Upper lobe of right lung (tissue), 1 donor: ENCODE measurements at regions not wholly inside any gene's neighbourhood (a gene's known extent, or its start where the extent isn't known, plus 50 kb on each side); places are given as distances from the start of the nearest gene placed in this dataset.
"Not testable (repeated sequence)": the region's sequence is repeated elsewhere in the genome, so short reads cannot be mapped to it uniquely, and the experiment has no call there.

ENCODE experiments used
- ATAC-seq: fragments of 200-7000 bp; cut with Tn5 transposase; one replicate; pipeline ENCODE4 v1.9.1; 2020; ENCODE audit warnings: mild to moderate bottlenecking, moderate library complexity
- DNase-seq: peaks from one replicate; pipeline ENCODE4 v3.0.0-alpha.2; 2020
- H3K27ac ChIP-seq: fragments of 200-600 bp; one replicate; pipeline ENCODE4 v1.8.0; 2022
- H3K27me3 ChIP-seq: fragments of 200-600 bp; one replicate; pipeline ENCODE4 v1.8.0; 2022; ENCODE audit warnings: mild to moderate bottlenecking
- H3K36me3 ChIP-seq: fragments of 200-600 bp; one replicate; pipeline ENCODE4 v1.8.0; 2022
- H3K4me1 ChIP-seq: fragments of 200-600 bp; one replicate; pipeline ENCODE4 v1.8.0; 2022
- H3K4me3 ChIP-seq: fragments of 200-600 bp; one replicate; pipeline ENCODE4 v1.8.0; 2022; ENCODE audit warnings: mild to moderate bottlenecking
- H3K9me3 ChIP-seq: fragments of 200-600 bp; one replicate; pipeline ENCODE4 v1.8.0; 2022
- intact Hi-C: fragments of 100-400 bp; cut with DNase I; formaldehyde crosslinking; loops from one replicate; pipeline ENCODE4 v1.11.0; 2022
- TF ChIP-seq, protein P1 (sequence below): fragments of 200-600 bp; IDR thresholded peaks from one replicate; pipeline ENCODE4 v1.8.0; 2022; ENCODE audit warnings: antibody characterized with exemption
- donor health status: DM: no; HTN: yes; CAD: no; lungs with severe emphysema.

DNA sequence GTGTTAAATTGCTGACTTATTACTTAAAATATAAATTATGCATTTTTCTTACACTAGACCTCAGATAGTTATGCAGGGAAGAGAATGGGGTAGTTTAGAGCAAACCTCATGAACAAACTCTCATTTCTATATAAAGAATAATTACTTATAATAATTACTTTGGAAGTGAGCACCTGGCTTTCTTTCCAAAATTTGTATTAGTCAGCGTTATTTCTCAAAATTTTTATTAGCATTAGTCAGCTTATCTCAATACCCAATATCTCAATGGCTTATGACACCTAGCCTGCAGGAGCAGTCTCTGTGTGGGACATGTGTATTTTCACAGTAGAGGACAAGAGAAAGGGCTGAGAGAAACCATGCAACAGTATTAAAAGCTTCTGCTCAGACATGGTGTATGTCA is 849.2 kb upstream of the HS3ST5 start:
- intact Hi-C loops: no loop called here
- ATAC-seq (no peak), DNase-seq (no peak)
- TF ChIP-seq, protein P1, sequence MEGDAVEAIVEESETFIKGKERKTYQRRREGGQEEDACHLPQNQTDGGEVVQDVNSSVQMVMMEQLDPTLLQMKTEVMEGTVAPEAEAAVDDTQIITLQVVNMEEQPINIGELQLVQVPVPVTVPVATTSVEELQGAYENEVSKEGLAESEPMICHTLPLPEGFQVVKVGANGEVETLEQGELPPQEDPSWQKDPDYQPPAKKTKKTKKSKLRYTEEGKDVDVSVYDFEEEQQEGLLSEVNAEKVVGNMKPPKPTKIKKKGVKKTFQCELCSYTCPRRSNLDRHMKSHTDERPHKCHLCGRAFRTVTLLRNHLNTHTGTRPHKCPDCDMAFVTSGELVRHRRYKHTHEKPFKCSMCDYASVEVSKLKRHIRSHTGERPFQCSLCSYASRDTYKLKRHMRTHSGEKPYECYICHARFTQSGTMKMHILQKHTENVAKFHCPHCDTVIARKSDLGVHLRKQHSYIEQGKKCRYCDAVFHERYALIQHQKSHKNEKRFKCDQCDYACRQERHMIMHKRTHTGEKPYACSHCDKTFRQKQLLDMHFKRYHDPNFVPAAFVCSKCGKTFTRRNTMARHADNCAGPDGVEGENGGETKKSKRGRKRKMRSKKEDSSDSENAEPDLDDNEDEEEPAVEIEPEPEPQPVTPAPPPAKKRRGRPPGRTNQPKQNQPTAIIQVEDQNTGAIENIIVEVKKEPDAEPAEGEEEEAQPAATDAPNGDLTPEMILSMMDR: no peak
- Histone ChIP-seq H3K9me3 (no peaks in the 10 kb centered on the region), H3K27me3 (no peaks in the 10 kb centered on the region), H3K4me3 (no peak overlapping the region), H3K4me1 (no peaks in the 10 kb centered on the region), H3K36me3 (no peaks in the 10 kb centered on the region), H3K27ac (no peak overlapping the region)

DNA sequence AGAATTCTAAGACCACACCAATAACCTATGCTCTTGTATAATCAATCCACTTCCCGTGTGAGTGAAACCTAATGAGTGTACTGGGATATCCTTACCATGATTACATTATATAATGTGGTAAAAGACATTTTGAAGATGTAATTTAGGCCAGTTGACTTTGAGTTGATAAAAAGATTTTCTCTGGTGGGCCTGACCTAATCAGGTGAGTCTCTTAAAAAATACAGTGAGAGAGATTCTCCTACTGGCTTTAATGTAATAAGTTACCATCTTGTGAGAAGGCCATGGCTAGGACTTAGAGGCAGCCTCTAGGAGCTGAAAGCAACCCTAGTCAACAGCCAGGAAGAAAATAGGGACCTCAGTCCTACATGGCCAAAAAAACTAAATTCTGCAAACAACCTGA is 847.7 kb upstream of the HS3ST5 start:
- TF ChIP-seq, protein P1: no peak
- Histone ChIP-seq H3K4me3 (no peak overlapping the region), H3K27me3 (no peaks in the 10 kb centered on the region), H3K36me3 (no peaks in the 10 kb centered on the region), H3K9me3 (no peaks in the 10 kb centered on the region), H3K27ac (no peak overlapping the region), H3K4me1 (no peaks in the 10 kb centered on the region)
- intact Hi-C loops: no loop called here
- ATAC-seq (no peak), DNase-seq (no peak)

DNA sequence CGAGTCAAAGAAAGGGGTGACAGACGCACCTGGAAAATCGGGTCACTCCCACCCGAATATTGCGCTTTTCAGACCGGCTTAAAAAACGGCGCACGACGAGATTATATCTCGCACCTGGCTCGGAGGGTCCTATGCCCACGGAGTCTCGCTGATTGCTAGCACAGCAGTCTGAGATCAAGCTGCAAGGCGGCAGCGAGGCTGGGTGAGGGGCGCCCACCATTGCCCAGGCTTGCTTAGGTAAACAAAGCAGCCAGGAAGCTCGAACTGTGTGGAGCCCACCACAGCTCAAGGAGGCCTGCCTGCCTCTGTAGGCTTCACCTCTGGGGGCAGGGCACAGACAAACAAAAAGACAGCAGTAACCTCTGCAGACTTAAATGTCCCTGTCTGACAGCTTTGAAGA is 832.6 kb upstream of the HS3ST5 start:
- H3K27ac ChIP-seq, ATAC-seq, H3K4me1 ChIP-seq, H3K9me3 ChIP-seq, H3K4me3 ChIP-seq, H3K36me3 ChIP-seq, intact Hi-C loops, DNase-seq, H3K27me3 ChIP-seq: not testable (repeated sequence)

DNA sequence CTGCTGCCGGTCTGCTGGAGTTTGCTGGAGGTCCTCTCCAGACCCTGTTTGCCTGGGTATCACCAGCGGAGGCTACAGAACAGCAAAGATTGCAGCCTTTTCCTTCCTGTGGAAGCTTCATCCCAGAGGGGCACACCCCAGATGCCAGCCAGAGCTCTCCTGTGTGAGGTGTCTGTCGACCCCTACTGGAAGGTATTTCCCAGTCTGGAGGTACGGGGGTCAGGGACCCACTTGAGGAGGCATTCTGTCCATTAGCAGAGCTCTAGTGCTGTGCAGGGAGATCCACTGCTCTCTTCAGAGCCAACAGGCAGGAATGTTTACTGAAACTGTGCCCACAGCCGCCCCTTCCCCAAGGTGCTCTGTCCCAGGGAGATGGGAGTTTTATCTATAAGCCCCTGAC is 823.1 kb upstream of the HS3ST5 start:
- intact Hi-C loops, H3K27ac ChIP-seq, H3K9me3 ChIP-seq, H3K27me3 ChIP-seq, H3K36me3 ChIP-seq, ATAC-seq, DNase-seq, H3K4me1 ChIP-seq, H3K4me3 ChIP-seq: not testable (repeated sequence)

DNA sequence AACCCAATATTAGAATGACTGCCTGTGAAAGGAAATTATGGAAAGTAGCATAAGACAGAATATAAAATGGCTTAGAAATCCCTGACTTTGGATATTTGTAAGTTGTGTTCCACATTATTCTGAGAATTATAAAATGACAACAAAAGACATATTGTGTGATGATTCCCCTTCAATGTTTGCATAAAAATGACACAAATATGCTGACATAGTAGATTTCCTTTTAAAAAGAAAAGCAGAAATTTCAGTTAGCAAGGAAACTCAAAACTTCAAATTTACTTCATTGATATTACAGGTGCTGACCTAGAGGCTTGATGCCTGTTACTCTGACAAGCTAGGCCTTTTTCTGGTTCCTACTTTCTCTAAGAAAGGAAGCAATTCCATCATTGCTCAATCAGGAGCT is 816.9 kb upstream of the HS3ST5 start:
- H3K4me3 ChIP-seq: no peak overlapping the region
- H3K36me3 ChIP-seq: no peaks in the 10 kb centered on the region
- no peak for ATAC-seq
- H3K27ac ChIP-seq: no peak overlapping the region
- no peak for DNase-seq
- no peaks in the 10 kb centered on the region for H3K27me3 ChIP-seq
- TF ChIP-seq, protein P1: no peak
- H3K4me1 ChIP-seq: no peaks in the 10 kb centered on the region
- no peaks in the 10 kb centered on the region for H3K9me3 ChIP-seq
- intact Hi-C loops: no loop called here

DNA sequence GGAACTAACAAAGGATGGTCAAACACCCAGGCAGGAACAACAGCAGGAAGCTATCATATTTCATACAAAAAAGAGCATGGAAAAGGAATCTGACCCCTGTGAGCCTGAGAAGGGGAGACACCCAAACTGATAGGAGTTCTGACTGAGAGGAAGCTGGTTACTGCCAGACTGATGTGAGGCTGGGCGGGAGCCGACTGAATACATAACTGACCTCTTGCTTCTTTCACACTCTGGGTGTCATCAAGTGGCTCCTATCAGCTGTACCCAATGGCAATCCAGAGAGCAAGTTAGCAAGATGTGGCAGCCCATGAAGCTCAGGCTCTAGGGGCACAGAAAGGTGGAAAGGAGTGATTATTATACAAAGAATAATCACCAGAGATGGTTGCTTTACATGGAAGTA is 795.1 kb upstream of the HS3ST5 start:
- TF ChIP-seq, protein P1: no peak
- no peak for DNase-seq
- Histone ChIP-seq H3K36me3 (no peaks in the 10 kb centered on the region), H3K27ac (no peak overlapping the region), H3K27me3 (no peaks in the 10 kb centered on the region), H3K9me3 (no peaks in the 10 kb centered on the region), H3K4me1 (no peaks in the 10 kb centered on the region), H3K4me3 (no peak overlapping the region)
- intact Hi-C loops: no loop called here
- ATAC-seq: no peak

DNA sequence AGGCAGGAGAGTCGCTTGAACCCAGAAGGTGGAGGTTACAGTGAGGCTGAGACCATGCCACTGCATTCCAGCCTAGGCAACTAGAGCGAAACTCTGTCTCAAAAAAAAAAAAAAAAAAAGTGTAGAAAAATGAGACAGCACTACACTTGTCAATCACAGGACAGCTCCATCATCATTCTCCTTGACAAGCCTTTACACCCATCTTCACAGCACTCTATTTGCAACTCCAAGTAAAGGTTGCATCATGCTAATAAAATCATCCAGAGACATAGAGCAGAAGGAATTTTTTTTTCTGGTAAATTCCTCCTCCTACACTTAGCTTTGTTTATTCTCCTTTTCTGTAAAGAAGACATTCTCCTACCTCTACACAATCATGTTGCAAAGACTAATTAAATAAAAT is 791.0 kb upstream of the HS3ST5 start:
- intact Hi-C loops: no loop called here
- Histone ChIP-seq H3K27ac (no peak overlapping the region), H3K27me3 (no peaks in the 10 kb centered on the region)

More for the DNA sequence above, 791.0 kb upstream of the HS3ST5 start:
- TF ChIP-seq, protein P1: no peak
- Histone ChIP-seq H3K4me1 (no peaks in the 10 kb centered on the region), H3K9me3 (no peaks in the 10 kb centered on the region), H3K4me3 (no peak overlapping the region), H3K36me3 (no peaks in the 10 kb centered on the region)
- DNase-seq (no peak), ATAC-seq (no peak)
